ENCODE measurements at regions not wholly inside any gene's neighbourhood (a gene's known extent, or its start where the extent isn't known, plus 50 kb on each side); places are given as distances from the start of the nearest gene placed in this dataset.

DNA sequence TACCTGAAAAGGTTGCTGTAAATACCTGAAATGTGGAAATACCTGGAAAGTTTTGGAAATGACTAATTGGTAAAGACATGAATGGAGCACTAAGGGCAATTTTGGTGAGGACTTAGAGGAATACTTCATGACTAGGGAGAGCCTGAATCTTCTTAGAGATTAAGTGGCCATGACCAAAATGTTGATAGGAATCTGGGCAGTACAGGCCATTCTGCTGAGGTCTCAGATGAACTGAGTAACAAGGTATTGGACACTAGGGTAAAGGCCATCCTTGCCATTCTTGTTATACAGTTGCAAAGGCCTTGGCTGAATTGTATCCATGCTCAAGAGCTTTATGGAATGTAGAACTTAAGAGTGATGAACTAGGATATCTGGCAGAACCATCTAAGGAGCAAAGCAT is 742.9 kb upstream of the RAB6C start:
- TF ChIP-seq, protein P1, sequence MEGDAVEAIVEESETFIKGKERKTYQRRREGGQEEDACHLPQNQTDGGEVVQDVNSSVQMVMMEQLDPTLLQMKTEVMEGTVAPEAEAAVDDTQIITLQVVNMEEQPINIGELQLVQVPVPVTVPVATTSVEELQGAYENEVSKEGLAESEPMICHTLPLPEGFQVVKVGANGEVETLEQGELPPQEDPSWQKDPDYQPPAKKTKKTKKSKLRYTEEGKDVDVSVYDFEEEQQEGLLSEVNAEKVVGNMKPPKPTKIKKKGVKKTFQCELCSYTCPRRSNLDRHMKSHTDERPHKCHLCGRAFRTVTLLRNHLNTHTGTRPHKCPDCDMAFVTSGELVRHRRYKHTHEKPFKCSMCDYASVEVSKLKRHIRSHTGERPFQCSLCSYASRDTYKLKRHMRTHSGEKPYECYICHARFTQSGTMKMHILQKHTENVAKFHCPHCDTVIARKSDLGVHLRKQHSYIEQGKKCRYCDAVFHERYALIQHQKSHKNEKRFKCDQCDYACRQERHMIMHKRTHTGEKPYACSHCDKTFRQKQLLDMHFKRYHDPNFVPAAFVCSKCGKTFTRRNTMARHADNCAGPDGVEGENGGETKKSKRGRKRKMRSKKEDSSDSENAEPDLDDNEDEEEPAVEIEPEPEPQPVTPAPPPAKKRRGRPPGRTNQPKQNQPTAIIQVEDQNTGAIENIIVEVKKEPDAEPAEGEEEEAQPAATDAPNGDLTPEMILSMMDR (conservative IDR thresholded peaks at IDR 0.05; ENCODE audit: low read depth, low read length): no peak
- DNase-seq (ENCODE audit: low read depth): no peak
- H3K4me3 ChIP-seq (ENCODE audit: low read depth, low read length): no peak overlapping the region

DNA sequence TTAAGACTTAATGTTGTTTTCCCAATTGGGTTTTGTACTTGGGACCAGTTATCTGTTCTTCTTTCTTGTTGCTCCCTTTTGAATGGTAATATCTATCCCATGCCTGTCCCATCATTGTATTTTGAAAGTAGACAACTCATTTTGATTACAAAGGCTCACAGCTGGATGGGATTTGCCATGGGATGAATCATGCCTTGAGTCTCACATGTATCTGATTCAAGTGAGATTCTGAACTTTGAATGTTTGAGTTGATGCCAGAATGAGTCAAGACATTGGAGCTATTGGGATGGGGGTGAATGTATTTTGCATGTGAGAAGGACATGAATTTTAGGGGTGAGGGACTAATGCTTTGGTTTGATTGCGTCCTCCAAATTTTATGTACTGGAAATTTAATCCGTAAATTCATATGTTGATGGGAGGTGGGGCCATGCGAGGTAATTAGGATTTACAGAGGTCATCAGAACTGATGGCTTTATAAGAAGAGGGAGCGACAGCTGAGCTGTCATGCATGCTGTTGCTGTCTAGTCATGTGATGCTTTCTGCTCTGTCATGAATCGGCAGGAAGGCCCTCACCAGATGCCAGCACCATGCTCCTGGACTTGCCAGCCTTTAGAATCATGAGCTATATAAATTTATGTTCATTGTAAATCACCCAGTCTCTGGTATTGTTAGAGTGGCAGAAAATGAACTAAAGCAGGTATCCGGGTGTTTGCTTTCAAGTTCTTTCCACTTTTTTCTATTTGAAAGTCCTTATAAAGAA is 741.3 kb upstream of the RAB6C start:
- H3K4me3 ChIP-seq (ENCODE audit: low read depth, low read length): no peak overlapping the region
- DNase-seq (ENCODE audit: low read depth): peak; percentile 7
- TF ChIP-seq, protein P1 (conservative IDR thresholded peaks at IDR 0.05; ENCODE audit: low read depth, low read length): no peak

DNA sequence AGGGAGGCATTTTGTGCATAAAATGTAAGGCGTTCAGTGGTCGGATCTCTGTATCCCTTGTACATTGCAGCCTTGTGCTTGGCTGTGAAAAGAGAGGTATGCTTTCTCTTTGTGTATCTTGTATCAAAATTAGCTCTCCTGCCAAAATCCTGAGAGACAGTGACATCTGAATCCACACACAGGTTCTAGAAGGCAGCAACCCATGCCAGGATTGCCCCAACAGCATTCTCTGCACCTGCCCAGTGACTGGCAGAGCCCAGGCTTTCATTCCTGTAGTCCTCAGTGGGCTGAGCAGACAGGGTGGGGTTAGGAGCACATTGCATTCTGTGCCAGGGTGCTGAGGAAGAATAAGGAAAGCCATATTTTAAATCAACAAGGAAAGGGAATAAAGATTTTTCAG is 740.3 kb upstream of the RAB6C start:
- TF ChIP-seq, protein P1 (conservative IDR thresholded peaks at IDR 0.05; ENCODE audit: low read depth, low read length): no peak
- H3K4me3 ChIP-seq (ENCODE audit: low read depth, low read length): no peak overlapping the region
- DNase-seq (ENCODE audit: low read depth): no peak

- no peak overlapping the region for H3K4me3 ChIP-seq (ENCODE audit: low read depth, low read length)
- TF ChIP-seq, protein P1 (conservative IDR thresholded peaks at IDR 0.05; ENCODE audit: low read depth, low read length): no peak
- no peak for DNase-seq (ENCODE audit: low read depth)
These were observed 739.4 kb upstream of the RAB6C start for GRCh38 chr2:129240061-129240460.

DNA sequence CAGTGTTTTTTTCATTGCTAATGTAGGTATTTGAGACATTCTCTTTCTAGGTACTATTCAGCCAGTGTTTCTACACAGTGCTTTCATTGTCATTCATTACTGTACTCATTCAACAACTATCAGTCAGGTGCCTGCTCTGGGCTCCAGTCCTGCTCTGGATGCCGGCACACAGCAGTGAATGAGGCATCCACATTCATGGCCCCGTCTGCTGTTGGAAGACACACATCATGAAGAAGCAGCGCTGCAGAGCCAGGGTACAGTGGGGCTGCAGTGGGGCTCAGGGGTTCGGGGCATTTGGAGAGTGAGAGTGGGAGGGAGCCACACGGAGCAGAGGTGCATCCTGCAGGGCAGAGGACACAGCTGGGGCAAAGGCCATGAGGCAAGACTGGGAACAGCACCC is 737.2 kb upstream of the RAB6C start:
- no peak overlapping the region for H3K4me3 ChIP-seq (ENCODE audit: low read depth, low read length)
- TF ChIP-seq, protein P1 (conservative IDR thresholded peaks at IDR 0.05; ENCODE audit: low read depth, low read length): no peak
- DNase-seq (ENCODE audit: low read depth): no peak

- H3K4me3 ChIP-seq (ENCODE audit: low read depth, low read length): no peak overlapping the region
- no peak for DNase-seq (ENCODE audit: low read depth)
- TF ChIP-seq, protein P1 (conservative IDR thresholded peaks at IDR 0.05; ENCODE audit: low read depth, low read length): no peak
These were observed 731.7 kb upstream of the RAB6C start for GRCh38 chr2:129247751-129248150.

DNA sequence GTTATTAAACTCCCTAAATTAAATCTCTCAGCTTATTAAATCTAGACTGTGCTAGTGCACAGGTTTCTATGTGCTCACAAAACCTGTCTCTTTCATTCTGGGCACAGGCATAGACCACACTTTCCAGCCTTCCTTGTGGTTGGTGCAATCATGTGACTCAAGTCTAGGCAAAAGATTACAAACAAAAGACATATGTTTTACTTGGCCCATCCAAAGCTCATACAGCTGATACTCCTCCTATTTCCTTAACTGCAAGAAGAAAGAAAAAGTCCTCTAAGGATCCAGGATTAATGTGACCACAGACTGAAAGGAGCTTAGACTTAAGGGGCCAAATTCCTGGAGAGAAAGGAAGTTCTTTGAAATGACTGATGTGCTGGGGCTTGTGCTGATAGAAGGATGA is 731.3 kb upstream of the RAB6C start:
- TF ChIP-seq, protein P1 (conservative IDR thresholded peaks at IDR 0.05; ENCODE audit: low read depth, low read length): no peak
- no peak overlapping the region for H3K4me3 ChIP-seq (ENCODE audit: low read depth, low read length)
- DNase-seq (ENCODE audit: low read depth): no peak

Measured in choroid plexus epithelial cell (primary cell).